22Rv1 (cell line): ENCODE measurements at regions not wholly inside any gene's neighbourhood (a gene's known extent, or its start where the extent isn't known, plus 50 kb on each side); places are given as distances from the start of the nearest gene placed in this dataset.

ENCODE experiments used
- ZFX ChIP-seq: fragments of 450-650 bp; IDR thresholded peaks from 2 replicates; pipeline ENCODE4 v1.6.1; 2017; ENCODE audit warnings: antibody characterized with exemption, borderline replicate concordance
- TF ChIP-seq, protein P1 (sequence below): fragments of 450-650 bp; IDR thresholded peaks from 2 replicates; pipeline ENCODE4 v1.5.1; 2017; ENCODE audit warnings: mild to moderate bottlenecking

DNA sequence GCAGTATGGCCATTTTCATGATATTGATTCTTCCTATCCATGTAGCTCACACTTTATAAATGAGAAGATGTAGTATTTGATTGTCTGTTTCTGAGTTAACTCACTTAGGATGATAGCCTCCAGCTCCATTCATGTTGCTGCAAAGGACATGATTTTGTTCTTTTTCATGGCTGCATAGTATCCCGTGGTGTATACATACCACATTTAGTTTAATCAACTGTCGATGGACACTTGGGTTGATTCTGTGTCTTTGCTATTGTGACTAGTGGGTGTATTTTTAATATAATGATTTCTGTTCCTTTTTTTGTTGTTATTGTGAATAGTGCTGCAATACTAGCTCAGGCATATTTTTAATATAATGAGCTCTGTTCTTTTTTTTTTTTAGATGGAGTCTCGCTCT is 560.3 kb upstream of the ZNF608 start:
- TF ChIP-seq, protein P1, sequence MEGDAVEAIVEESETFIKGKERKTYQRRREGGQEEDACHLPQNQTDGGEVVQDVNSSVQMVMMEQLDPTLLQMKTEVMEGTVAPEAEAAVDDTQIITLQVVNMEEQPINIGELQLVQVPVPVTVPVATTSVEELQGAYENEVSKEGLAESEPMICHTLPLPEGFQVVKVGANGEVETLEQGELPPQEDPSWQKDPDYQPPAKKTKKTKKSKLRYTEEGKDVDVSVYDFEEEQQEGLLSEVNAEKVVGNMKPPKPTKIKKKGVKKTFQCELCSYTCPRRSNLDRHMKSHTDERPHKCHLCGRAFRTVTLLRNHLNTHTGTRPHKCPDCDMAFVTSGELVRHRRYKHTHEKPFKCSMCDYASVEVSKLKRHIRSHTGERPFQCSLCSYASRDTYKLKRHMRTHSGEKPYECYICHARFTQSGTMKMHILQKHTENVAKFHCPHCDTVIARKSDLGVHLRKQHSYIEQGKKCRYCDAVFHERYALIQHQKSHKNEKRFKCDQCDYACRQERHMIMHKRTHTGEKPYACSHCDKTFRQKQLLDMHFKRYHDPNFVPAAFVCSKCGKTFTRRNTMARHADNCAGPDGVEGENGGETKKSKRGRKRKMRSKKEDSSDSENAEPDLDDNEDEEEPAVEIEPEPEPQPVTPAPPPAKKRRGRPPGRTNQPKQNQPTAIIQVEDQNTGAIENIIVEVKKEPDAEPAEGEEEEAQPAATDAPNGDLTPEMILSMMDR, result no peak
- no peak for TF ChIP-seq ZFX
